ENCODE measurements at regions not wholly inside any gene's neighbourhood (a gene's known extent, or its start where the extent isn't known, plus 50 kb on each side); places are given as distances from the start of the nearest gene placed in this dataset.

- DNase-seq: no peak
- ATAC-seq: no peak
- Histone ChIP-seq H3K9me3 (ENCODE audit: control insufficient read depth, low read length) (no peaks in the 10 kb centered on the region), H3K4me1 (ENCODE audit: control insufficient read depth, insufficient read depth, low read length) (no peaks in the 10 kb centered on the region), H3K4me3 (ENCODE audit: low read length) (no peak overlapping the region), H3K27ac (ENCODE audit: low read length) (no peak overlapping the region), H3K27me3 (ENCODE audit: control insufficient read depth, insufficient read depth) (no peaks in the 10 kb centered on the region)
- WGBS: 78% methylated on average over 4 of the region's 4 CpGs
- intact Hi-C loops (cut with DNase I): no loop called here
Observed at GRCh38 chr3:111284503-111285183, 213.0 kb downstream of the NECTIN3 start.

- Histone ChIP-seq H3K4me1 (ENCODE audit: control insufficient read depth, insufficient read depth, low read length) (no peaks in the 10 kb centered on the region), H3K27ac (ENCODE audit: low read length) (no peak overlapping the region), H3K4me3 (ENCODE audit: low read length) (no peak overlapping the region), H3K9me3 (ENCODE audit: control insufficient read depth, low read length) (no peaks in the 10 kb centered on the region), H3K27me3 (ENCODE audit: control insufficient read depth, insufficient read depth) (no peaks in the 10 kb centered on the region)
- intact Hi-C loops (cut with DNase I): no loop called here
- no peak for ATAC-seq
- DNase-seq: no peak
- WGBS: 86% methylated on average over 1 of the region's 1 CpG
Observed at GRCh38 chr3:111285184-111285538, 213.5 kb downstream of the NECTIN3 start.

- H3K4me3 ChIP-seq (ENCODE audit: low read length): no peak overlapping the region
- H3K4me1 ChIP-seq (ENCODE audit: control insufficient read depth, insufficient read depth, low read length): no peaks in the 10 kb centered on the region
- 55% methylated on average over 4 of the region's 4 CpGs for WGBS
- intact Hi-C loops (cut with DNase I): no loop called here
- no peaks in the 10 kb centered on the region for H3K27me3 ChIP-seq (ENCODE audit: control insufficient read depth, insufficient read depth)
- ATAC-seq: no peak
- H3K9me3 ChIP-seq (ENCODE audit: control insufficient read depth, low read length): no peaks in the 10 kb centered on the region
- DNase-seq: no peak
- H3K27ac ChIP-seq (ENCODE audit: low read length): no peak overlapping the region
Observed at GRCh38 chr3:111285694-111286093, 214.1 kb downstream of the NECTIN3 start.

DNA sequence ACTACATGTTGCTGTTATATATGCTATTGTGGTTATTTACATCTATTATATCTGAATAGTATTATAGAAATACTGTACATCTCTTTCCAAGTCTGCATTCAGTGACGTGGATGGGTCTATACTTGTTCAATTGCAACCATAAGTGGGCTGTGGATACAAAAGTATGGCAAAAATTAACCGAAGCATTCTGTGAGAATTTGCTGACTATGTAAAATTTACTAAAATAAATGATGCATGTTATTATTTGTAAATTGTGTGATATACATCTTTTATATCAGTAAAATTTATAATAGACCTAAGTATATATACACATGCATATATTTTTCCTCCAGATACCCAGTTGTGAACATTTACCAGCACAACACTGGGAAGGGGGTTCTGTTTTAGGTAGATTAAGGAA is 215.1 kb downstream of the NECTIN3 start:
- H3K4me3 ChIP-seq (ENCODE audit: low read length): no peak overlapping the region
- DNase-seq (no peak), ATAC-seq (no peak)
- H3K4me1 ChIP-seq (ENCODE audit: control insufficient read depth, insufficient read depth, low read length): no peaks in the 10 kb centered on the region
- H3K27me3 ChIP-seq (ENCODE audit: control insufficient read depth, insufficient read depth): no peaks in the 10 kb centered on the region
- intact Hi-C loops (cut with DNase I): no loop called here
- H3K27ac ChIP-seq (ENCODE audit: low read length): no peak overlapping the region
- H3K9me3 ChIP-seq (ENCODE audit: control insufficient read depth, low read length): no peaks in the 10 kb centered on the region
- WGBS: 89% methylated on average over 2 of the region's 2 CpGs

GRCh38 chr3:111292117-111292516 is 220.5 kb downstream of the NECTIN3 start:
- Histone ChIP-seq H3K4me1 (ENCODE audit: control insufficient read depth, insufficient read depth, low read length) (no peaks in the 10 kb centered on the region), H3K27me3 (ENCODE audit: control insufficient read depth, insufficient read depth) (no peaks in the 10 kb centered on the region), H3K9me3 (ENCODE audit: control insufficient read depth, low read length) (no peaks in the 10 kb centered on the region), H3K4me3 (ENCODE audit: low read length) (no peak overlapping the region), H3K27ac (ENCODE audit: low read length) (no peak overlapping the region)
- WGBS: 99% methylated on average over 2 of the region's 2 CpGs
- ATAC-seq (no peak), DNase-seq (no peak)
- intact Hi-C loops (cut with DNase I): no loop called here

- no peaks in the 10 kb centered on the region for H3K4me1 ChIP-seq (ENCODE audit: control insufficient read depth, insufficient read depth, low read length)
Observed at GRCh38 chr3:111299192-111299615, 227.6 kb downstream of the NECTIN3 start.

DNA sequence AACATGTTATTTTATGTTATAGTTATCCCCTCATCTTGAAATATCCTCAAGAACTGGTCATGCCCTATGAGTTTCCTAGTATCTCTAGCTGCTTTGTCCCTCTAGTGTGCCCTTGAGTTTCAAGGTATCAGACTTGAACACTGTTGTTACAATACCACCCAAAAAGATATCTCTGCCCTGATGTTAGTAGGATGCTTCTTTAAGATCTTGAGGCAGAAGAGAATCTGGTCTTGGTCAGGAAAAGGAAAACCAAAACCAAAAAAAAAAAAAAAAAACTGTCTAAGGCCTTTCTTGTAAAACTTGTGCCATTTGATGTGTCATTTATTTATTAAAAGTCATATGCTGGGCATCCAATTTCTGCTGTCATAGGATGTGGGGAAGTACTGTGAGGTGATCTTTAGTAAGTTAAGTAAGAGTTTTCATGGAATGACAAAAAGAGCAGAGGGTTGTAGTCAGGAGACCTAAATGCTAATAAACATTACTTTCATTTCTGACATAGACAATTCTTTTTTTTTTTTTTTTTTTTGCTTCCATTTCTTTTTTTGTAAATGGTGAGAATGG is 229.7 kb downstream of the NECTIN3 start:
- no peaks in the 10 kb centered on the region for H3K27me3 ChIP-seq (ENCODE audit: control insufficient read depth, insufficient read depth)
- intact Hi-C loops (cut with DNase I): no loop called here
- no peaks in the 10 kb centered on the region for H3K9me3 ChIP-seq (ENCODE audit: control insufficient read depth, low read length)
- H3K4me3 ChIP-seq (ENCODE audit: low read length): no peak overlapping the region
- no peak for DNase-seq
- no peak overlapping the region for H3K27ac ChIP-seq (ENCODE audit: low read length)
- H3K4me1 ChIP-seq (ENCODE audit: control insufficient read depth, insufficient read depth, low read length): no peaks in the 10 kb centered on the region
- ATAC-seq: no peak

More at GRCh38 chr3:111299192-111299615, 227.6 kb downstream of the NECTIN3 start:
- no peaks in the 10 kb centered on the region for H3K27me3 ChIP-seq (ENCODE audit: control insufficient read depth, insufficient read depth)
- DNase-seq (no peak), ATAC-seq (no peak)
- 54% methylated on average over 1 of the region's 1 CpG for WGBS
- intact Hi-C loops (cut with DNase I): no loop called here
- H3K9me3 ChIP-seq (ENCODE audit: control insufficient read depth, low read length): no peaks in the 10 kb centered on the region
- no peak overlapping the region for H3K27ac ChIP-seq (ENCODE audit: low read length)
- H3K4me3 ChIP-seq (ENCODE audit: low read length): no peak overlapping the region

GRCh38 chr3:111302063-111302462 is 230.4 kb downstream of the NECTIN3 start:
- H3K27ac ChIP-seq (ENCODE audit: low read length): no peak overlapping the region
- H3K4me3 ChIP-seq (ENCODE audit: low read length): no peak overlapping the region
- intact Hi-C loops (cut with DNase I): no loop called here
- no peaks in the 10 kb centered on the region for H3K4me1 ChIP-seq (ENCODE audit: control insufficient read depth, insufficient read depth, low read length)
- no peak for DNase-seq
- WGBS: 90% methylated on average over 1 of the region's 1 CpG
- ATAC-seq: no peak
- H3K27me3 ChIP-seq (ENCODE audit: control insufficient read depth, insufficient read depth): no peaks in the 10 kb centered on the region
- no peaks in the 10 kb centered on the region for H3K9me3 ChIP-seq (ENCODE audit: control insufficient read depth, low read length)

DNA sequence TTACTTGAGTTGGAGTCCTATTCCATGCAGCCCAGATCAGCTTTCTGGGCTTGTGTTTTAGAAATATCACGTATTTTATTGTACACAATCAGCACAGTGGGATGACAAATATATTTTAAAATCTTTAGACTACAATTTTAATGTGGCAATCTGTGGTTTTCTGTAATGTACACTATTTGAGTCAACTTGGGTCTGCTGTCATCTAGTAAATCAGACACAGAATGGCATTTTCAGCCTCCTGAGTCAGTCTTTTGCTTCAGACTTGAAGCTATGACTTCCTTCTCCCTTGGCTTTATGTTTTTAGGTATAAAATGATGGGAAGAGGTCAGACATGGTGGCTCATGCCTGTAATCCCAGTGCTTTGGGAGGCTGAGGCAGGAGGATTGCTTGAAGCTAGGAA is 232.1 kb downstream of the NECTIN3 start:
- WGBS: 77% methylated on average over 1 of the region's 1 CpG
- H3K9me3 ChIP-seq (ENCODE audit: control insufficient read depth, low read length): no peaks in the 10 kb centered on the region

DNA sequence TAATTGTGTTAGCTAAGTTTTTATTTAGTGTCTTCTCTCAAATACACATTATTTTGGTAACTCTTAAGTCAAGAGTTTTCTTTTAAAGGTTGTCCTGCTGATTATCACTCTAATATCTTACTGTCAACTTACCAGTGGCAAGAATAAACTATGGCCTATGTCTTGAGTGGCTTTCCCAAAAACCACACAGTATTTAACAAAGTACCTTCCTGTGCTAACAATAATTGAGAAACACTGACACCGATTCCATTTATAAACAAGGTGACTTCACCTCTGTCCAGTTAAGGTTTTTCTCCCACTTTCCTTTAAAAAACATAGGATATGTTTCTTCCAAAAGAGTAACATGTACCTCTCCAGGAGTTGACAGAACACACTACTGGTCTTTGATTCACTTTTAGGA is 234.3 kb upstream of the CD96 start:
- Histone ChIP-seq H3K9me3 (ENCODE audit: control insufficient read depth, low read length) (no peaks in the 10 kb centered on the region), H3K4me1 (ENCODE audit: control insufficient read depth, insufficient read depth, low read length) (no peaks in the 10 kb centered on the region), H3K4me3 (ENCODE audit: low read length) (no peak overlapping the region), H3K27me3 (ENCODE audit: control insufficient read depth, insufficient read depth) (no peaks in the 10 kb centered on the region), H3K27ac (ENCODE audit: low read length) (no peak overlapping the region)
- 97% methylated on average over 1 of the region's 1 CpG for WGBS
- ATAC-seq (no peak), DNase-seq (no peak)
- intact Hi-C loops (cut with DNase I): no loop called here

More for the DNA sequence above, 232.1 kb downstream of the NECTIN3 start:
- ATAC-seq (no peak), DNase-seq (no peak)
- intact Hi-C loops (cut with DNase I): no loop called here
- no peaks in the 10 kb centered on the region for H3K4me1 ChIP-seq (ENCODE audit: control insufficient read depth, insufficient read depth, low read length)
- H3K27me3 ChIP-seq (ENCODE audit: control insufficient read depth, insufficient read depth): no peaks in the 10 kb centered on the region
- no peak overlapping the region for H3K27ac ChIP-seq (ENCODE audit: low read length)
- H3K4me3 ChIP-seq (ENCODE audit: low read length): no peak overlapping the region

GRCh38 chr3:111311126-111311525 is 230.9 kb upstream of the CD96 start:
- DNase-seq (no peak), ATAC-seq (no peak)
- no peak overlapping the region for H3K4me3 ChIP-seq (ENCODE audit: low read length)
- no peaks in the 10 kb centered on the region for H3K9me3 ChIP-seq (ENCODE audit: control insufficient read depth, low read length)
- peaks cover 1% of the 10 kb centered on the region for H3K4me1 ChIP-seq (ENCODE audit: control insufficient read depth, insufficient read depth, low read length)
- H3K27ac ChIP-seq (ENCODE audit: low read length): no peak overlapping the region
- H3K27me3 ChIP-seq (ENCODE audit: control insufficient read depth, insufficient read depth): no peaks in the 10 kb centered on the region
- intact Hi-C loops (cut with DNase I): no loop called here

DNA sequence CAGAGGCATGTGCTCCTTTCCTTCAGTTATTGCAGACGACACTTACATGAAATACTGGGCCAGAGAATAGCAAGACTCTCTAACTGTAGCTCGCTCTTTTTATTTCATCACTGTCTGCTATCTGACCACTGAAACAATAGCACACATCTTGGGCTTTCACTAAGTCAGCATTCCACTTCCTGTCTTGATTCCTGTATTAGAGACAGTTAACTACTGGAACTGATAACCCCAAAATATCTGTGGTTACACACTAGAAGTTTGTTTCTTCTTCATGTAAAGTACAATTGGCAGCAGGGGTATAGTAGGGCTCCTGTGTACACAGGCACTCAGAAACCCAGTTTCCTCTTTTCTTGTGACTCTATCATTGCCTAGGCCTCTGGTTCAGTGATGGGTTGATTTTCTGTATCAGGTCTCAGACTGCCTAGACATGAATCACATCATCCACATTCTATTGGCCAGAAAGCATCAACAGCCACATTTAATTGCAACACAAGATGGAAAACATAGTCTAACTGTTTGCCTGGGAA is 230.2 kb upstream of the CD96 start:
- ATAC-seq (no peak), DNase-seq (no peak)
- no peaks in the 10 kb centered on the region for H3K27me3 ChIP-seq (ENCODE audit: control insufficient read depth, insufficient read depth)
- H3K4me1 ChIP-seq (ENCODE audit: control insufficient read depth, insufficient read depth, low read length): peaks cover 1% of the 10 kb centered on the region
- 34% methylated on average over 2 of the region's 2 CpGs for WGBS
- H3K4me3 ChIP-seq (ENCODE audit: low read length): no peak overlapping the region
- no peak overlapping the region for H3K27ac ChIP-seq (ENCODE audit: low read length)
- no peaks in the 10 kb centered on the region for H3K9me3 ChIP-seq (ENCODE audit: control insufficient read depth, low read length)
- intact Hi-C loops (cut with DNase I): no loop called here
